Memory B cell (primary cell): ENCODE measurements at regions not wholly inside any gene's neighbourhood (a gene's known extent, or its start where the extent isn't known, plus 50 kb on each side); places are given as distances from the start of the nearest gene placed in this dataset.

Source experiments
- ATAC-seq: fragments of 150-1000 bp; cut with Tn5 transposase; 2 replicates; pipeline ENCODE4 v1.10.0; 2021; ENCODE audit warnings: low read depth, mild to moderate bottlenecking, moderate library complexity
- DNase-seq, 2 donors: peaks; one replicate each; pipeline ENCODE4 v3.0.0; 2022; ENCODE audit warnings: low spot score in 2 of 2
- H3K27ac Mint-ChIP-seq: one replicate; pipeline ENCODE4 v1.8.0; 2022; ENCODE audit warnings: mild to moderate bottlenecking, moderate library complexity, mixed read lengths
- H3K27me3 Mint-ChIP-seq: one replicate; pipeline ENCODE4 v1.8.0; 2022; ENCODE audit warnings: mixed read lengths
- H3K36me3 Mint-ChIP-seq: one replicate; pipeline ENCODE4 v1.8.0; 2022; ENCODE audit warnings: mild to moderate bottlenecking, mixed read lengths
- H3K4me1 Mint-ChIP-seq: one replicate; pipeline ENCODE4 v1.8.0; 2022; ENCODE audit warnings: mixed read lengths
- H3K4me3 Mint-ChIP-seq: one replicate; pipeline ENCODE4 v1.8.0; 2022; ENCODE audit warnings: mild to moderate bottlenecking, moderate library complexity, mixed read lengths
- H3K9me3 Mint-ChIP-seq: one replicate; pipeline ENCODE4 v1.8.0; 2022; ENCODE audit warnings: mixed read lengths

DNA sequence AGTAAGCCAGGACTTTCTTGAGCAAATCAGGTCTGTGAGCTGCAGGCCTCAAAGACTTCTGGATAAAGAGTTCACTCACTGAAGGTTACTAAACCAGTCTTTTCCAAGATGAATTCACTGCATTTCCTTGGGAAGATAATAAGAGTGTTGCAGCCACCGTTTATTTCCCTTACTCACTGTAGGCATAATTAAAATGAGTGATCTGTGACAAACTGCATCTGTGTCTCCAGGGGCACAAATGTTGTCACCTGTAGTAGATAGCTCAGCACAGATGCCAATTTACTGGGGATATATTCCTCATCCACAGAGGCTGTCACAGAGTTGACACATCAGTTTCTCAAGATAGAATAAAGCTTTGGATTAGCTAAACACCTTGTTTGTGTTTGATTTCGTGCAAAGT lies 580.2 kb downstream of the SPRY1 start:
- H3K27me3 Mint-ChIP-seq = no peaks in the 10 kb centered on the region
- H3K27ac Mint-ChIP-seq = no peak overlapping the region
- no peaks in the 10 kb centered on the region for H3K36me3 Mint-ChIP-seq

GRCh38 chr4:123977641-123978081 lies 581.1 kb downstream of the SPRY1 start:
- no peak overlapping the region for H3K4me3 Mint-ChIP-seq
- no peak overlapping the region for H3K27ac Mint-ChIP-seq
- H3K4me1 Mint-ChIP-seq = peaks cover 3% of the 10 kb centered on the region
- DNase-seq (no peak), ATAC-seq (no peak)
- no peaks in the 10 kb centered on the region for H3K36me3 Mint-ChIP-seq
- H3K27me3 Mint-ChIP-seq = no peaks in the 10 kb centered on the region
- peaks cover 2% of the 10 kb centered on the region for H3K9me3 Mint-ChIP-seq

More for the DNA sequence above, 580.2 kb downstream of the SPRY1 start:
- Mint-ChIP-seq H3K9me3 (peaks cover 2% of the 10 kb centered on the region), H3K4me3 (no peak overlapping the region), H3K4me1 (peaks cover 3% of the 10 kb centered on the region)
- no peak for ATAC-seq
- DNase-seq = no peak

DNA sequence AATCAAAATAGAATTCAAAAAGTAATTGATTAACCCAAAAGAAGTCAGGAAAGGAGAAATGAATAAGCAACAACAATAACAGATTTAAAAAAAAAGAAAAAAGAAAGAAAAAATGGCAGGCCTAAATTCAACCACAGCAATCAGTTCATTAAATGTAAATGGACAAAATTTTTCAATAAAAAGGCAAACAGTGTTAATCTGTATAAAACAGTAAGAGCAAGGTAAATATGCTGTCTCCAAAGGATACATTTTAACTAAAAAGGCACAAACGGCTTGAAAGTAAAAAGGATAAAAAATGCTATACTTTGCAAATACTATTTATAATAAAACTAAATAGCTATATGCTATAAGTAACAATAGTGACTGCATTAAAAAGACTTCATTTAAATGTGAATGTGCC lies 582.0 kb downstream of the SPRY1 start:
- peaks cover 3% of the 10 kb centered on the region for H3K4me1 Mint-ChIP-seq
- no peak overlapping the region for H3K27ac Mint-ChIP-seq
- H3K4me3 Mint-ChIP-seq = no peak overlapping the region
- H3K36me3 Mint-ChIP-seq = no peaks in the 10 kb centered on the region
- no peaks in the 10 kb centered on the region for H3K27me3 Mint-ChIP-seq
- ATAC-seq (no peak), DNase-seq (no peak)
- peaks cover 2% of the 10 kb centered on the region for H3K9me3 Mint-ChIP-seq

DNA sequence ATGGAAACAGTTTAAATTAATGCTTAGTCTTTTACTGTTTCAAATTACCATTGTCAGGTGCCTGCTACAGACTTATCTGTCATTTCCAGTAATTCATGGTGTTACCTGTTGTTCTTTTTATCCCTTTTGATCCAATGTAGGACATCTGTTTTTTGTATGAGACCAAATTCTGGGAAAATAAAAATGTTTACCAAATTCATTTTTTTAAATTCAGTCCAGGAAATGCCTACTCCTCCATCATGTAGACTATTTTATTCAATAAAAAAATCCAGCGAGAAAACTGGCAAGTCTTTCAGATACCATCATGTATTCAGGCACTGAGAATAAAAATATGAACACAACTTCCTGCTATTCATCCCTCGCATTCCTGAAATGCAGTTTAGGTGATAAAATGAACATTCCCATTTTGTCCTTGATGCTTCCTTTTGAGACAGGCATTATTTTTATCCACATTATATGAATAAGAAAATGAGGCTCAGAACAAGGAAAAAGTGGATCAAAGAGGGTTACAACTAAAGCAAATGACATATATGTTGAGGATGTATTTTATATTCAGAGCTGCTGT lies 584.2 kb downstream of the SPRY1 start:
- Mint-ChIP-seq H3K4me1 (peaks cover 3% of the 10 kb centered on the region), H3K4me3 (no peak overlapping the region), H3K36me3 (no peaks in the 10 kb centered on the region), H3K9me3 (peaks cover 2% of the 10 kb centered on the region), H3K27ac (no peak overlapping the region), H3K27me3 (no peaks in the 10 kb centered on the region)
- no peak for DNase-seq
- no peak for ATAC-seq

DNA sequence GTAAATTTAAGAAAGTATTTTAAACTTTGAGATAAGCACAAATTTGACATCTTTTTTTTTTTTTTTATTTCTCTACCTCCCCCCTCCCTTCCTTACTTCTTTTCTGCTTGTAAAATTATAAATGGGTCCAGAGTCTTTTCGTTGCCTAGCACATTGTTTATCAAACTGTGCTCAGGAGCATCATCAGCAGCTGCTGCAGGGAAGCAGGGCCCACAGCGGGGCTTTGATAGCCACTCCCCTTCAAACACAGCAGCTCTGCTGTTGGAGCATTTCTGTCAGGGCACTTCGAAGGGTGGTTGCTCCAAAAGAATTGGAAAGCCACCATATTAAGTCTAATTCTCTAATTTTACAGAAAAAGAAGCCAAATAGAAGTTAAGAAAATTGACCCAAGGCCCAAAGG lies 588.3 kb downstream of the SPRY1 start:
- Mint-ChIP-seq H3K27me3 (no peaks in the 10 kb centered on the region), H3K36me3 (no peaks in the 10 kb centered on the region), H3K4me1 (no peaks in the 10 kb centered on the region), H3K4me3 (no peak overlapping the region), H3K9me3 (no peaks in the 10 kb centered on the region), H3K27ac (no peak overlapping the region)
- DNase-seq (no peak), ATAC-seq (no peak)

DNA sequence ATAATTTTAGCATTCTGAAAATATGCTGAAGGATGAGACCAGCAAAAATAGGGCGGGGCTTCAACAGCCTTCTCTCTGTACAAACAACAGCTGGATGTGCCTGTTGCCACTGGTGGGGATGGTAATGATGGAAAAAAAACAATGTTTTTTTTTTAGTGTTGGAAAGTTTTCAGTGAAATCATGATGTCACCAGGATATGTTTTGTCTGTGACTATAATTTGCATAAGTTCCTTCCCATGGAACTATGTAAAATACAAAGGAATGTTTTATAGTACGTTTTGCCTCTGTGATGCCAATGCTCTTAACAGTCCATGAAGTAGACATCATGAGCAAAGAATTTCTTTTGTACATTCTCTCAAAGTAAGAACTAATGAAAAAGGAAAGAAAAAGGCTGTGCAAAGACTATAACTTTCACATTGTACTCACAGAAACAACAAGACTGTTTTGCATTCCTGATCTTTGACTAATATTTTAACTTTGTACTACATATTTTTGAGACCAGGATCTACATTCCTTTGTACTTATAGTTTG lies 589.7 kb downstream of the SPRY1 start:
- Mint-ChIP-seq H3K9me3 (no peaks in the 10 kb centered on the region), H3K27ac (no peak overlapping the region), H3K36me3 (no peaks in the 10 kb centered on the region), H3K4me3 (no peak overlapping the region), H3K27me3 (no peaks in the 10 kb centered on the region), H3K4me1 (no peaks in the 10 kb centered on the region)
- DNase-seq = no peak
- ATAC-seq = no peak

DNA sequence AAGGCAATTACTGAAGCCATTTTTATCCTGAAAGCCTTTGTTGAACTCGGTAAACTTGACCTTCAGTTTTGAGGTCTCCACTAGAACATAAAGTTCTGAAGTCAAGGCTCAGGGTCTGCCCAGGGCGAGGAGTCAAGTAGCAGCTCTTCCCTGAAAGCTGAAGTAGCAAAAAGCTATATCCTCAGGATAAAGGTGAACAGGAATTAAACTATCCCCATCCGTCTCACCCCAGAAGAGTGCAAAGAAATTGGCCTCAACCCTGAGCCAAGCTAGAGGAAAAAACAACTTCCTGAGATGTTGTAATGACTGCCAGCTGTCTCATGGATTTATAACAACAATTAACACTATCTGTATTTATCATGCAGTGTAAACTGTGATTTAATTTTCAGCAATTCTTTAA lies 590.8 kb downstream of the SPRY1 start:
- no peak overlapping the region for H3K27ac Mint-ChIP-seq
- no peaks in the 10 kb centered on the region for H3K9me3 Mint-ChIP-seq
- no peak for ATAC-seq
- no peak for DNase-seq
- H3K4me1 Mint-ChIP-seq = no peaks in the 10 kb centered on the region
- H3K4me3 Mint-ChIP-seq = no peak overlapping the region
- H3K27me3 Mint-ChIP-seq = no peaks in the 10 kb centered on the region
- no peaks in the 10 kb centered on the region for H3K36me3 Mint-ChIP-seq

GRCh38 chr4:123990310-123990870 lies 593.8 kb downstream of the SPRY1 start:
- no peaks in the 10 kb centered on the region for H3K4me1 Mint-ChIP-seq
- no peaks in the 10 kb centered on the region for H3K36me3 Mint-ChIP-seq
- no peaks in the 10 kb centered on the region for H3K9me3 Mint-ChIP-seq
- H3K27me3 Mint-ChIP-seq = no peaks in the 10 kb centered on the region
- H3K4me3 Mint-ChIP-seq = no peak overlapping the region
- DNase-seq = no peak
- no peak overlapping the region for H3K27ac Mint-ChIP-seq
- no peak for ATAC-seq

GRCh38 chr4:123994917-123995316 lies 598.3 kb downstream of the SPRY1 start:
- ATAC-seq = no peak
- no peak for DNase-seq
- H3K27ac Mint-ChIP-seq = no peak overlapping the region
- no peaks in the 10 kb centered on the region for H3K36me3 Mint-ChIP-seq
- no peaks in the 10 kb centered on the region for H3K4me1 Mint-ChIP-seq
- no peaks in the 10 kb centered on the region for H3K27me3 Mint-ChIP-seq
- no peak overlapping the region for H3K4me3 Mint-ChIP-seq
- H3K9me3 Mint-ChIP-seq = no peaks in the 10 kb centered on the region

DNA sequence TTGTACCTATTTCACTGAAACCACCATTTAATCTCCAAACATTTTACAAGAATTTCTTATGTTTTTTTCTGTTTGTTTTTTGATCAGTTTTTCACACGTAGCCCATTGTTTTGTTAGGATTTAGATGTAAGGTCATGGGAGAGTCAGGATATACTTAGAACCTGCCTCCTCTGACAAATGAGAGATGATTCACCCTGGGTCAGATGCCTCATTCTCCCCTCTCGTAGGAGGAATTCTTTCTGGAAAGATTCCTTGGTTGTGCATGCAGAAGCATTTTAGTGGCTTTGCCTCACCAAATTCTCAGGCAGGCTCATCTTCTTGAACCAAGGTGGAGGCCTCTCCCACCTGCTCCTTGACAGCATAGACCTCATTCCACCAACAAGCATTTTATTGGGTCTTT lies 599.3 kb downstream of the SPRY1 start:
- ATAC-seq (no peak), DNase-seq (no peak)
- H3K4me1 Mint-ChIP-seq = no peaks in the 10 kb centered on the region
- H3K9me3 Mint-ChIP-seq = no peaks in the 10 kb centered on the region
- H3K27me3 Mint-ChIP-seq = no peaks in the 10 kb centered on the region
- H3K36me3 Mint-ChIP-seq = no peaks in the 10 kb centered on the region
- no peak overlapping the region for H3K27ac Mint-ChIP-seq
- no peak overlapping the region for H3K4me3 Mint-ChIP-seq

DNA sequence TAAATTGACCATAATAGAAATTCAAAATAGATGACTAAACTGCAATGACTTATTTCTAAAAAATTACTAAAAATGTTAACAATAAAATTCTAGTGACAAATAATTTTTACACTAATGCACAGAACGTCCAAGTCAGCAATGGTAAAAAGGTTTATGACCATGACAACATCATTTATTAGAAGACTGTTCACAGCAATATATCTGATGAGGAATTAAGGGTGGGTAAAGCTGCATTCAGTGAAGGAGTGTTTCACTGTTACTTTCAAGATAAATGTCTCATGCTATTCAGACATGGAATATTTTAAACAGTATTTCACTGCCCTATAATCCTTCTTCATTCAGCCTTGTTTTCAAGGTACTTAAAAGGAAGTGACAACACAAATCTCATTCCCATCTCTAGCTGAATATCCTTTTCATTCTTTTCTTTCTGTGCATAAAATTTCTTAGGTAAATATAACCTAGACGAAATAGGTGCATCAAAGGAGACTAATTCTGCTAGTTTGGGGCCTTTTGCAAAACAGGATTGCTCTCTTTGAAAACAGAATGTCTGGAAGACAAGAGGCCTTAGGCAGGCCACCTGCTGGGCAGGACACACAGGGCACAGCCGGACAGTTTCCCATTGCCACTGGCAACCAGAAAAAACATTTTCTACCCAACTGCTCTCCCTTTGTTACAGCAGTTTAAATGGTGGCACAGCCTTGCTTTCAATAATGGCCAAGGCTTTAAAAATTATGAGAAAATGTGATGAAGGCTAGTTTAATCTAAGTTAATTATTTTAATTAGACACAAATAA lies 600.3 kb downstream of the SPRY1 start:
- H3K9me3 Mint-ChIP-seq = no peaks in the 10 kb centered on the region
- H3K27me3 Mint-ChIP-seq = no peaks in the 10 kb centered on the region
- H3K27ac Mint-ChIP-seq = no peak overlapping the region
- no peaks in the 10 kb centered on the region for H3K36me3 Mint-ChIP-seq
- DNase-seq (no peak), ATAC-seq (no peak)
- H3K4me1 Mint-ChIP-seq = no peaks in the 10 kb centered on the region
- H3K4me3 Mint-ChIP-seq = no peak overlapping the region

DNA sequence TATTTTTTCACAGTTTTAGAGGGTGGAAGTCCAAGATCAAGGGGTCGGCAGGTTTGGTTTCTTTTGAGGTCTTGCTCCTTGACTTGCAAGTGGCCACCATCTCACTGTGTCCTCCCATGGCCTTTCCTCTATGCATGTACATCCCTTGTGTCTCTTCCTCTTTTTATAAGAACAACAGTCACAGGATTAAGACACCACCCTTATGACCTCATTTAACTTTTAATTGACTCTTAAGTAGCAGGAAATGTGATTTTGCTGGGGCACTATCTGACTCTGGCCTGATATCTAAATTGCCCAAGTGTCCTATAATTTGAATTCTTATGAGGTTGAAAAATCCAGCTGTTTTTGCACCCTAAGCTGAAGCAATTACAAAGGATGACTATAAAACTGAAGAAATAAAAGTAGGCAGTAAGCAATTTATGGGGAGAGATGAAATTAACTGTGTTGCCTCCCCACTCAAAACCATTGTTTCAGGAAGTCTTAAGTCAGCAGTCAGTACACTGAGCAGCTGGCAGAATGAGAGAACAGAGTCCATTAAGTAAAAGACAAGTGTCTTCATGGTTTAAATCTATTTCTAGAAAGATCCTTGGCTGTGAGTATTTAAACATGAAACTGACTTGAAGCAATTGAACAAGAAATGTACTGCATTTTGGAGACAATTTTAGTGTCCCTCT lies 601.3 kb downstream of the SPRY1 start:
- Mint-ChIP-seq H3K27me3 (no peaks in the 10 kb centered on the region), H3K36me3 (no peaks in the 10 kb centered on the region)
- no peak for ATAC-seq

GRCh38 chr4:124000233-124000632 lies 603.6 kb downstream of the SPRY1 start:
- no peak for DNase-seq
- Mint-ChIP-seq H3K27ac (no peak overlapping the region), H3K4me1 (no peaks in the 10 kb centered on the region), H3K9me3 (no peaks in the 10 kb centered on the region), H3K4me3 (no peak overlapping the region), H3K36me3 (no peaks in the 10 kb centered on the region), H3K27me3 (no peaks in the 10 kb centered on the region)
- ATAC-seq = no peak

More for the DNA sequence above, 601.3 kb downstream of the SPRY1 start:
- no peak overlapping the region for H3K27ac Mint-ChIP-seq
- no peaks in the 10 kb centered on the region for H3K9me3 Mint-ChIP-seq
- DNase-seq = no peak
- H3K4me3 Mint-ChIP-seq = no peak overlapping the region
- H3K4me1 Mint-ChIP-seq = no peaks in the 10 kb centered on the region

DNA sequence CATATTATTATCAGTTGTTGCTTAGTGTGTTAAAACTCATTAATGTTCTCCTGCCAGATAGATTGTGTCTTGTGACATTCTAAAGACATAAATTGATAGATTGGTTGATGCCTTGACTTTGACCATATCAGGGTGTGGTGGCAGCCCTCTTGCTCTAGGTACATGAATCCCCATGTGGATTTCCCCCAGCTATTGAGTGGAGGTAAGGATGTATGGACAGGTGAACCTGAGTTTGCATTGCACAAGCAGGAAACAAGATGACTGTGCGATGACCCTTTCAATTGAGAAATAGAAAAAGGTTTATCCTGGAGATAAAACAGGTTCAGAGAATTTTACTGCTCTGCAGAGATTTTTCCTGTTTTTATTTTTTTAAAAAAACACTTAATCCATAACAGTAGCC lies 619.2 kb downstream of the SPRY1 start:
- H3K4me1 Mint-ChIP-seq = no peaks in the 10 kb centered on the region
- H3K9me3 Mint-ChIP-seq = peaks cover 5% of the 10 kb centered on the region
- H3K4me3 Mint-ChIP-seq = no peak overlapping the region
- no peak for ATAC-seq
- no peak overlapping the region for H3K27ac Mint-ChIP-seq
- no peak for DNase-seq
- H3K36me3 Mint-ChIP-seq = no peaks in the 10 kb centered on the region
- no peaks in the 10 kb centered on the region for H3K27me3 Mint-ChIP-seq
